NT2/D1 (cell line): ENCODE measurements at regions not wholly inside any gene's neighbourhood (a gene's known extent, or its start where the extent isn't known, plus 50 kb on each side); places are given as distances from the start of the nearest gene placed in this dataset.

Source experiments
- YY1 ChIP-seq: IDR thresholded peaks from 2 replicates; pipeline ENCODE4 v1.6.1; 2011; ENCODE audit not compliant: insufficient read length, insufficient read depth
- ZNF274 ChIP-seq: IDR thresholded peaks from 2 replicates; pipeline ENCODE4 v1.6.1; 2011; ENCODE audit warnings: mild to moderate bottlenecking, low read depth, low read length

GRCh38 chr2:103430191-103430590, 668.4 kb downstream of the TMEM182 start:
- TF ChIP-seq YY1: no peak
- no peak for TF ChIP-seq ZNF274
